H1 (cell line): ENCODE measurements at regions not wholly inside any gene's neighbourhood (a gene's known extent, or its start where the extent isn't known, plus 50 kb on each side); places are given as distances from the start of the nearest gene placed in this dataset.

Experiments used
- CTCF ChIA-PET: fragments of 300-600 bp; sonication (Branson Sonifier 250); formaldehyde crosslinking; loops from one replicate; lab custom pipeline; 2021; ENCODE audit not compliant: partially characterized antibody; lab: Charles Lee
- POLR2A ChIA-PET: fragments of 300-600 bp; sonication (Branson Sonifier 250); formaldehyde crosslinking; loops from one replicate; lab custom pipeline; 2021; ENCODE audit warnings: inconsistent platforms; ENCODE audit not compliant: partially characterized antibody; lab: Charles Lee
- DNase-seq, 2 experiments: peaks; one replicate each; pipeline versions ENCODE4 v3.0.0 to v3.0.0-alpha.2; 2010 to 2022; ENCODE audit warnings: low spot score in 2 of 2, low read depth in 1 of 2, mixed read lengths in 1 of 2
- FAIRE-seq: peaks from 2 replicates; lab custom pipeline; 2011; peaks lifted over from hg19 to GRCh38; lab: Jason Lieb, UNC
- H2AFZ ChIP-seq: 2 replicates; pipeline ENCODE4 v1.8.1; 2012; ENCODE audit warnings: low read length, inconsistent platforms
- H2AK5ac ChIP-seq: 2 replicates; pipeline ENCODE4 v1.6.1; 2013; ENCODE audit warnings: low read depth, low read length
- H2BK120ac ChIP-seq: replicated peaks from 2 replicates; pipeline ENCODE3; 2013; ENCODE audit warnings: low read depth, low read length, inconsistent platforms
- H2BK12ac ChIP-seq: 2 replicates; pipeline ENCODE4 v1.6.1; 2013; ENCODE audit warnings: low read depth, low read length
- H2BK15ac ChIP-seq: 2 replicates; pipeline ENCODE4 v1.6.1; 2013; ENCODE audit warnings: low read length
- H2BK20ac ChIP-seq: 2 replicates; pipeline ENCODE4 v1.6.1; 2013; ENCODE audit warnings: low read length
- H2BK5ac ChIP-seq: 2 replicates; pipeline ENCODE4 v1.6.1; 2013; ENCODE audit warnings: low read depth, low read length
- H3K14ac ChIP-seq: 2 replicates; pipeline ENCODE4 v1.6.1; 2013; ENCODE audit warnings: inconsistent platforms; ENCODE audit not compliant: insufficient read length
- H3K18ac ChIP-seq: 2 replicates; pipeline ENCODE4 v1.6.1; 2013; ENCODE audit warnings: low read length; ENCODE audit errors: extremely low read depth
- H3K23ac ChIP-seq: 2 replicates; pipeline ENCODE4 v1.6.1; 2013; ENCODE audit warnings: inconsistent platforms; ENCODE audit not compliant: insufficient read length
- H3K23me2 ChIP-seq: 2 replicates; pipeline ENCODE4 v1.6.1; 2013; ENCODE audit warnings: low read depth, low read length
- H3K27ac ChIP-seq: 2 replicates; pipeline ENCODE4 v1.6.1; 2011; ENCODE audit warnings: low read depth, low read length, inconsistent platforms
- H3K27me3 ChIP-seq, 4 experiments: replicated peaks in 1 of 4; 1 replicate in 1 of 4; 2 replicates in 3 of 4; pipeline versions ENCODE4 v1.6.1 to v1.8.1; 2011 to 2013; ENCODE audit warnings: low read length in 3 of 4, mild to moderate bottlenecking in 3 of 4, inconsistent platforms in 2 of 4, mixed read lengths in 2 of 4, moderate library complexity in 1 of 4; ENCODE audit not compliant: control insufficient read depth in 3 of 4, insufficient read depth in 3 of 4; ENCODE audit errors: extremely low read depth in 1 of 4
- H3K36me3 ChIP-seq, 4 experiments: 2 replicates each; pipeline versions ENCODE4 v1.6.1 to v1.8.1; 2011 to 2013; ENCODE audit warnings: mild to moderate bottlenecking in 4 of 4, low read length in 3 of 4, moderate library complexity in 2 of 4, control low read depth in 1 of 4, inconsistent platforms in 1 of 4; ENCODE audit not compliant: insufficient read depth in 4 of 4, control insufficient read depth in 2 of 4
- H3K4ac ChIP-seq: replicated peaks from 2 replicates; pipeline ENCODE3; 2013; ENCODE audit warnings: low read length, low read depth, mixed read lengths, inconsistent platforms; ENCODE audit not compliant: insufficient read length
- H3K4me1 ChIP-seq, 4 experiments: replicated peaks in 1 of 4; 1 replicate in 1 of 4; 2 replicates in 3 of 4; pipeline versions ENCODE4 v1.6.1 to v1.8.1; 2011 to 2013; ENCODE audit warnings: low read length in 3 of 4, inconsistent platforms in 2 of 4, mixed read lengths in 1 of 4; ENCODE audit not compliant: insufficient read depth in 4 of 4, control insufficient read depth in 3 of 4
- H3K4me2 ChIP-seq, 2 experiments: 2 replicates each; pipeline versions ENCODE4 v1.6.1 to v1.8.1; 2011 to 2013; ENCODE audit warnings: low read depth in 2 of 2, low read length in 2 of 2, control low read depth in 1 of 2, inconsistent platforms in 1 of 2, mild to moderate bottlenecking in 1 of 2; ENCODE audit not compliant: insufficient read depth in 1 of 2
- H3K4me3 ChIP-seq, 4 experiments: fragments of 200-600, 300-600 bp in 1 of 4; sonication (generic), shearing (Covaris generic), sonication (Bioruptor Twin) in 1 of 4; 2 replicates each; pipeline versions ENCODE4 v1.5.1 to v1.8.1; 2011 to 2016; ENCODE audit warnings: low read length in 4 of 4, low read depth in 3 of 4, control low read depth in 2 of 4, inconsistent platforms in 2 of 4, mild to moderate bottlenecking in 2 of 4, mixed read lengths in 1 of 4, moderate library complexity in 1 of 4; ENCODE audit not compliant: insufficient read depth in 2 of 4; ENCODE audit errors: extremely low read depth in 1 of 4
- H3K56ac ChIP-seq: replicated peaks from 2 replicates; pipeline ENCODE3; 2013; ENCODE audit warnings: low read depth, mild to moderate bottlenecking, mixed read lengths, low read length, inconsistent platforms; ENCODE audit not compliant: insufficient read length
- H3K79me1 ChIP-seq: 2 replicates; pipeline ENCODE4 v1.6.1; 2013; ENCODE audit warnings: low read depth, low read length, control low read depth
- H3K79me2 ChIP-seq, 2 experiments: 2 replicates each; pipeline versions ENCODE4 v1.6.1 to v1.8.1; 2012 to 2013; ENCODE audit warnings: low read length in 2 of 2, mild to moderate bottlenecking in 2 of 2, inconsistent platforms in 1 of 2; ENCODE audit not compliant: insufficient read depth in 2 of 2, control insufficient read depth in 1 of 2
- H3K9ac ChIP-seq, 4 experiments: replicated peaks in 1 of 4; 1 replicate in 1 of 4; 2 replicates in 3 of 4; pipeline versions ENCODE4 v1.6.1 to v1.8.1; 2011 to 2013; ENCODE audit warnings: low read depth in 3 of 4, low read length in 3 of 4, control low read depth in 2 of 4, mild to moderate bottlenecking in 2 of 4, moderate library complexity in 2 of 4, inconsistent platforms in 1 of 4; ENCODE audit errors: extremely low read depth in 1 of 4
- H3K9me3 ChIP-seq, 2 experiments: 2 replicates each; pipeline versions ENCODE4 v1.6.1 to v1.8.1; 2012 to 2013; ENCODE audit warnings: mild to moderate bottlenecking in 2 of 2, moderate library complexity in 2 of 2, control low read depth in 1 of 2, inconsistent platforms in 1 of 2, low read depth in 1 of 2, low read length in 1 of 2, mixed read lengths in 1 of 2; ENCODE audit not compliant: insufficient read depth in 2 of 2
- H4K20me1 ChIP-seq, 2 experiments: replicated peaks in 1 of 2; 2 replicates each; pipeline versions ENCODE3 to v1.8.1; 2011 to 2013; ENCODE audit warnings: inconsistent platforms in 2 of 2, low read length in 2 of 2, mild to moderate bottlenecking in 1 of 2; ENCODE audit not compliant: insufficient read depth in 2 of 2, control insufficient read depth in 1 of 2
- H4K5ac ChIP-seq: 2 replicates; pipeline ENCODE4 v1.6.1; 2013; ENCODE audit warnings: low read length, low read depth, mixed read lengths, inconsistent platforms; ENCODE audit not compliant: insufficient read length
- H4K8ac ChIP-seq: 2 replicates; pipeline ENCODE4 v1.8.0; 2013; ENCODE audit warnings: mild to moderate bottlenecking, moderate library complexity, low read length, inconsistent platforms; ENCODE audit not compliant: insufficient read depth; ENCODE audit errors: extremely low read depth
- H4K91ac ChIP-seq: replicated peaks from 2 replicates; pipeline ENCODE3; 2013; ENCODE audit warnings: low read length, mixed read lengths, inconsistent platforms; ENCODE audit not compliant: insufficient read length
- CBX5 ChIP-seq: fragments of 300-800, 300-1000 bp; sonication (generic); IDR thresholded peaks from 2 replicates; pipeline ENCODE4 v1.7.1; 2016; ENCODE audit warnings: antibody characterized with exemption, low read length, low read depth
- CTBP2 ChIP-seq: IDR thresholded peaks from 2 replicates; pipeline ENCODE4 v1.7.0; 2011; ENCODE audit warnings: borderline replicate concordance, mild to moderate bottlenecking, moderate library complexity, mixed read lengths, low read length; ENCODE audit not compliant: insufficient read depth, insufficient read length
- JUN ChIP-seq: IDR thresholded peaks from 2 replicates; pipeline ENCODE4 v1.6.1; 2011; ENCODE audit warnings: low read depth, mild to moderate bottlenecking, improper control_type of control experiment, low read length
- NANOG ChIP-seq: IDR thresholded peaks from 2 replicates; pipeline ENCODE4 v1.6.1; 2011; ENCODE audit warnings: low read length, low read depth, mild to moderate bottlenecking, inconsistent platforms; ENCODE audit not compliant: insufficient read depth, poor library complexity, severe bottlenecking
- POLR2A ChIP-seq, 2 experiments: IDR thresholded peaks; 1 replicate in 1 of 2; 2 replicates in 1 of 2; pipeline ENCODE4 v1.6.1; 2011; ENCODE audit warnings: low read depth in 2 of 2, low read length in 2 of 2, mild to moderate bottlenecking in 2 of 2; ENCODE audit errors: control extremely low read depth in 1 of 2
- SIRT6 ChIP-seq: IDR thresholded peaks from one replicate; pipeline ENCODE4 v1.7.1; 2012; ENCODE audit warnings: low read length, inconsistent platforms
- SP4 ChIP-seq: IDR thresholded peaks from 2 replicates; pipeline ENCODE4 v1.6.1; 2012; ENCODE audit warnings: low read length, inconsistent platforms
- SUZ12 ChIP-seq: fragments of 200-600 bp; sonication (generic); IDR thresholded peaks from 2 replicates; pipeline ENCODE4 v1.6.1; 2012; ENCODE audit warnings: mild to moderate bottlenecking, inconsistent platforms, low read length, moderate library complexity, mixed read lengths
- TAF1 ChIP-seq: IDR thresholded peaks from 2 replicates; pipeline ENCODE4 v1.6.1; 2011; ENCODE audit warnings: mild to moderate bottlenecking, low read depth, low read length
- YY1 ChIP-seq: IDR thresholded peaks from 2 replicates; pipeline ENCODE4 v1.6.1; 2011; ENCODE audit warnings: low read depth, mild to moderate bottlenecking, low read length
- ZNF274 ChIP-seq: IDR thresholded peaks from 2 replicates; pipeline ENCODE4 v1.7.0; 2012; ENCODE audit warnings: low read length, borderline replicate concordance; ENCODE audit errors: extremely low read depth
- WGBS, 2 experiments: shearing (Covaris generic) in 1 of 2; methylation state at CpG; one replicate each; pipeline versions ENCODE4 v1.1.6 to v1.1.7; 2013 to 2015; ENCODE audit warnings: low lambda C conversion rate in 2 of 2, mixed read lengths in 2 of 2, inconsistent platforms in 1 of 2, low coverage in 1 of 2, missing lambda C conversion rate in 1 of 2; ENCODE audit not compliant: insufficient replicate concordance in 2 of 2, insufficient coverage in 1 of 2, insufficient read length in 1 of 2; ENCODE audit errors: extremely low coverage in 1 of 2, missing lambda C conversion rate in 1 of 2; 5-methylcytosine and 5-hydroxymethylcytosine counted together

DNA sequence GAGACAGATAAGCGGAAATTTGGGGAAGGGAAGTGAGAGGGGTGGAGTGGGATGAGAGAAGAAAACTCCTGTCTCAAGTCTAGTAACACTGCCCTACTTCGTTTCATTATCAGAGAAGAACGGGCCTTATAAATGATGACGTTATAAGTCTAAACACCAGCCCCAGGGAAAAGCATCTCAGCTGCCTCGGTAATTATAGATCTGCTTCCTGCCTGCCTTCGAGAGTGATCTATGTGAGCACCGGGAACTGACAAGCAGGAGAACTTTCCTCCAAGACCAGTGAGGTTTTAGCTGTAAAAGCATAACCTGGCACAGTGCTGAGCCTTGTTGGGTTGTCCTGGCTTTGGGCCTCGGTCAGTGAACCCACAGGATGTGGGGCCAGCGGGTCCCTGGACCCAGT is 227.9 kb upstream of the SIX2 start:
- DNase-seq (no peak), FAIRE-seq (no peak)
- 92 to 100% methylated on average over 1 to 9 of the region's 9 CpGs for WGBS, 2 experiments
- H2BK120ac ChIP-seq, result no peak overlapping the region
- H4K91ac ChIP-seq, result no peak overlapping the region
- no peaks in the 10 kb centered on the region for H3K36me3 ChIP-seq
- no peak overlapping the region for H3K4me3 ChIP-seq
- 0 out of 2 replicates have a peak overlapping the region, but pooled peaks have one; percentile 22 for H2BK15ac ChIP-seq
- no peak overlapping the region for H2BK20ac ChIP-seq
- H3K9me3 ChIP-seq, result no peaks in the 10 kb centered on the region
- H3K79me2 ChIP-seq, result no peaks in the 10 kb centered on the region
- no peak overlapping the region for H3K4ac ChIP-seq
- ChIA-PET CTCF (no interaction called here), POLR2A (no interaction called here)
- no peaks in the 10 kb centered on the region for H3K79me1 ChIP-seq
- H3K23ac ChIP-seq, result no peak overlapping the region
- H3K4me1 ChIP-seq, result peaks cover 0 to 3% (median 0%) of the 10 kb centered on the region in 4 experiments; a peak in 1 of 7 replicates
- no peak overlapping the region for H3K18ac ChIP-seq
- no peak overlapping the region for H3K56ac ChIP-seq
- H4K20me1 ChIP-seq, result no peaks in the 10 kb centered on the region
- H3K27ac ChIP-seq, result no peak overlapping the region
- no peak overlapping the region for H2AK5ac ChIP-seq
- no peak overlapping the region; the same call in 1 of the 2 replicates for H2AFZ ChIP-seq
- H3K27me3 ChIP-seq, result no peaks in the 10 kb centered on the region
- no peak overlapping the region for H3K14ac ChIP-seq
- H3K4me2 ChIP-seq, result no peak overlapping the region
- no peak overlapping the region for H2BK5ac ChIP-seq
- H3K9ac ChIP-seq, result no peak overlapping the region
- H4K8ac ChIP-seq, result no peak overlapping the region
- no peak overlapping the region for H2BK12ac ChIP-seq
- H3K23me2 ChIP-seq, result no peaks in the 10 kb centered on the region
- TF ChIP-seq ZNF274 (no peak), SUZ12 (no peak), NANOG (no peak), YY1 (no peak), SIRT6 (no peak), CTBP2 (no peak), SP4 (no peak), CBX5 (no peak), JUN (no peak), TAF1 (no peak), POLR2A (IDR thresholded peaks at IDR 0.05; ENCODE audit: control extremely low read depth in 1 of 2, low read depth in 2 of 2, low read length in 2 of 2) (no peak)
- H4K5ac ChIP-seq, result no peak overlapping the region
